Upper lobe of right lung (tissue), 1 donor: ENCODE measurements at regions not wholly inside any gene's neighbourhood (a gene's known extent, or its start where the extent isn't known, plus 50 kb on each side); places are given as distances from the start of the nearest gene placed in this dataset.
"Not testable (repeated sequence)": the region's sequence is repeated elsewhere in the genome, so short reads cannot be mapped to it uniquely, and the experiment has no call there.

ENCODE experiments used
- ATAC-seq: fragments of 200-7000 bp; cut with Tn5 transposase; one replicate; pipeline ENCODE4 v1.9.1; 2020; ENCODE audit warnings: mild to moderate bottlenecking, moderate library complexity
- DNase-seq: peaks from one replicate; pipeline ENCODE4 v3.0.0-alpha.2; 2020
- H3K27ac ChIP-seq: fragments of 200-600 bp; one replicate; pipeline ENCODE4 v1.8.0; 2022
- H3K27me3 ChIP-seq: fragments of 200-600 bp; one replicate; pipeline ENCODE4 v1.8.0; 2022; ENCODE audit warnings: mild to moderate bottlenecking
- H3K36me3 ChIP-seq: fragments of 200-600 bp; one replicate; pipeline ENCODE4 v1.8.0; 2022
- H3K4me1 ChIP-seq: fragments of 200-600 bp; one replicate; pipeline ENCODE4 v1.8.0; 2022
- H3K4me3 ChIP-seq: fragments of 200-600 bp; one replicate; pipeline ENCODE4 v1.8.0; 2022; ENCODE audit warnings: mild to moderate bottlenecking
- H3K9me3 ChIP-seq: fragments of 200-600 bp; one replicate; pipeline ENCODE4 v1.8.0; 2022
- intact Hi-C: fragments of 100-400 bp; cut with DNase I; formaldehyde crosslinking; loops from one replicate; pipeline ENCODE4 v1.11.0; 2022
- TF ChIP-seq, protein P1 (sequence below): fragments of 200-600 bp; IDR thresholded peaks from one replicate; pipeline ENCODE4 v1.8.0; 2022; ENCODE audit warnings: antibody characterized with exemption
- donor health status: DM: no; HTN: yes; CAD: no; lungs with severe emphysema.

DNA sequence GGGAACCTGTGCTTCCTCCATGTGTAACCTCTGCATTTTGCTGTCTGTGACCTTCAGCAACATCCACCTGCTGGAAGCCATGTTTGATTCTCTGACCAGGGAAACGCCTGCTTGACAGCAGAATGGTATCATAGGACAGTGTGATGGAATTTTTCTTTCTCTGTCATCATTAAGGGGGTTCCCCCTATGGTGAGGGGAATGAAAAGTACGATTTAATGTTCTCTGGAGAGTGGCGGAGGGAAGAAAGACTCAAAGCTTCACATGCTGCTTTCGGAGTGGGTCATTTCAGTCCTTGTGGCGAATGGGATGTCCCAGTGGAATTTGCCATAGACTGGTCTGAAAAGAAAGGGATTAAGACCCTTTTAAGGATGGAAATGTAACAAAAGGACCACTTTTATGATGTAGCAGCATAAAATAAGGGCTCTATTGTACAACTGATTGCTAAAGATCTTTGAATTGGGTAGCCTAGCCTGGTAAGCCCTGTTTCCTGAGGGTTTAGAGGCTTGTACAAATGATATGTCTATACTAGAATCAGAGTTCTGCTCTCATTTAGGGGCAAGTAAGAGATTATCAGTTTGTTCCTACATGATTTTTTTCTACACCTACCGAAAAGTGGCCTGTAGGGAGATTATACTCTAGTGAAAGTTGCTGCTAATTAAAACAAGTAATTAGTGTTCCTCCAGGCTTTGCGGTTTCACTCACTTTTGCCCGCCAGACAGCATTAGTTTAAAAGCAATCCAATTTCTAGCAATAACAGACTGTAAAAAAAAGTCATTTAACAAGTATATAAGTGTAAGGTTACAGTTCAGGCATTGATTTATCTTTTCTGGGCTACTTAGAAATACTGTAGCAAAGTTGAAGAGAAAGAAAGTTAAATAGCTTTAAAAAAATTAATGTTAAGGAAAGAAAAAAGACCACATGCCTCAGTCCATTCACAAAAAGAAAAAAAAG lies 904.5 kb downstream of the NR2F1-AS1 start:
- TF ChIP-seq, protein P1, sequence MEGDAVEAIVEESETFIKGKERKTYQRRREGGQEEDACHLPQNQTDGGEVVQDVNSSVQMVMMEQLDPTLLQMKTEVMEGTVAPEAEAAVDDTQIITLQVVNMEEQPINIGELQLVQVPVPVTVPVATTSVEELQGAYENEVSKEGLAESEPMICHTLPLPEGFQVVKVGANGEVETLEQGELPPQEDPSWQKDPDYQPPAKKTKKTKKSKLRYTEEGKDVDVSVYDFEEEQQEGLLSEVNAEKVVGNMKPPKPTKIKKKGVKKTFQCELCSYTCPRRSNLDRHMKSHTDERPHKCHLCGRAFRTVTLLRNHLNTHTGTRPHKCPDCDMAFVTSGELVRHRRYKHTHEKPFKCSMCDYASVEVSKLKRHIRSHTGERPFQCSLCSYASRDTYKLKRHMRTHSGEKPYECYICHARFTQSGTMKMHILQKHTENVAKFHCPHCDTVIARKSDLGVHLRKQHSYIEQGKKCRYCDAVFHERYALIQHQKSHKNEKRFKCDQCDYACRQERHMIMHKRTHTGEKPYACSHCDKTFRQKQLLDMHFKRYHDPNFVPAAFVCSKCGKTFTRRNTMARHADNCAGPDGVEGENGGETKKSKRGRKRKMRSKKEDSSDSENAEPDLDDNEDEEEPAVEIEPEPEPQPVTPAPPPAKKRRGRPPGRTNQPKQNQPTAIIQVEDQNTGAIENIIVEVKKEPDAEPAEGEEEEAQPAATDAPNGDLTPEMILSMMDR: no peak
- H3K4me1 ChIP-seq: no peaks in the 10 kb centered on the region
- no peaks in the 10 kb centered on the region for H3K27me3 ChIP-seq
- intact Hi-C loops: no loop called here
- no peaks in the 10 kb centered on the region for H3K36me3 ChIP-seq
- no peaks in the 10 kb centered on the region for H3K9me3 ChIP-seq
- H3K4me3 ChIP-seq: no peak overlapping the region
- no peak for ATAC-seq
- DNase-seq: no peak
- H3K27ac ChIP-seq: no peak overlapping the region

DNA sequence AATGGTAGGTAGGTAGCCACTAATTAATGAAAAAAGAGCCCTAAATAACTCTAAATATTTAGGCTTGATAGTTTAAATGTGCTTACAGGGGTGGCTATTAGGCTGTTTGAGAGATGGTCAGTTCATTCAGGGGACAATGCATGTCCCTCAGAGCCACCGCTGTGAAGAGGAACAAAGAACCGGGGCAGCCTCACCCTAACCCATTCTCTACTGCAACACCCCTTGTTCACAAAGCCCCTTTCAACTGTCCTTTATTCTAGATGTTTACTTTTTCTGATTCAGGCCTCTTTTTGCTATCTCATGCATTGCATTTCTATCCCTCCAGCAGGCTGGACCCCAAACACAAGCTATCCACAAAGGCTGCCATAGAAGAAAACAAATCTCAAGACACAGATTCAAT lies 906.7 kb downstream of the NR2F1-AS1 start:
- ATAC-seq (no peak), DNase-seq (no peak)
- Histone ChIP-seq H3K4me1 (no peaks in the 10 kb centered on the region), H3K9me3 (no peaks in the 10 kb centered on the region), H3K27ac (no peak overlapping the region), H3K4me3 (no peak overlapping the region), H3K27me3 (no peaks in the 10 kb centered on the region), H3K36me3 (no peaks in the 10 kb centered on the region)
- intact Hi-C loops: no loop called here
- TF ChIP-seq, protein P1: no peak

DNA sequence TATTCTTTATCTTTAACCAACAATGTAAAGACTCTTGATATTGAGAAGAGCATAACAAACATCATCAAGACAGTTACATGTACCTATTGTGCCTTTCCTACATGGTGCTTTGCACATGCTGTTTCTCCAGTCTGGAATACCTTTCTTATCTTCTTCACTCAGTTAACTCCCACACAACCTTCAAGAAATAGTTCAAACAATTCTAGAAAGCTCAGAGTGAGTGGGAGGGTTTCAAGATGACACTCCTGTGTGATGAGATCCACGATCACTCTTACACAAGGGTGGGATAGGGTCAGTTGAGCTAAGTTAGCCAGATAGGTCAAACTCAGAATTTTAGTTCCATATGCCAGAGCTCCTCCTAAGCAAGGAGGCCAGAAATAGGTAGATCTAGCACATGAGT lies 915.5 kb downstream of the NR2F1-AS1 start:
- intact Hi-C loops: no loop called here

DNA sequence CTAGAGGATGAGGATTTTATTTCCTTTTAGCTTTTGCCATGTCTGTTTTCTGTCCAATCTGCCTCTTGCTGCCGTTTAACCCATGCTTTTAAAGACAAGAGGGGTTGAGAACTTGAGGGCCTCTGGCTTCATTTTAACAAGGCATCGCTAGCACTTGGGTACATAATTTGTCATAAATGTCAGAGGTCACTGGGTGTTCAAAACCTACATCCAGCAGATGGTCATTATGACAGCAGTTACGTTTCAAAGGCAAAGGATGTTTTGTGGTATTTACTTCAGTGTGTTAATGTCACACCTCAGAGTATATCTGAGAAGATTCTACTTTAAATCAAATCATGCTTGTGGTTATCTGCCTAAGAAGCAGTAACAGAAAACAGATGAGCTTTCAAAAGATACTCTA lies 918.3 kb downstream of the NR2F1-AS1 start:
- intact Hi-C loops: no loop called here
- Histone ChIP-seq H3K27ac (no peak overlapping the region), H3K36me3 (no peaks in the 10 kb centered on the region), H3K4me1 (no peaks in the 10 kb centered on the region), H3K9me3 (no peaks in the 10 kb centered on the region), H3K4me3 (no peak overlapping the region), H3K27me3 (no peaks in the 10 kb centered on the region)
- TF ChIP-seq, protein P1: no peak
- DNase-seq: no peak
- ATAC-seq: no peak

More for the DNA sequence above, 915.5 kb downstream of the NR2F1-AS1 start:
- ATAC-seq (no peak), DNase-seq (no peak)
- no peaks in the 10 kb centered on the region for H3K4me1 ChIP-seq
- H3K27me3 ChIP-seq: no peaks in the 10 kb centered on the region
- H3K4me3 ChIP-seq: no peak overlapping the region
- no peaks in the 10 kb centered on the region for H3K36me3 ChIP-seq
- H3K9me3 ChIP-seq: no peaks in the 10 kb centered on the region
- no peak overlapping the region for H3K27ac ChIP-seq
- TF ChIP-seq, protein P1: no peak

DNA sequence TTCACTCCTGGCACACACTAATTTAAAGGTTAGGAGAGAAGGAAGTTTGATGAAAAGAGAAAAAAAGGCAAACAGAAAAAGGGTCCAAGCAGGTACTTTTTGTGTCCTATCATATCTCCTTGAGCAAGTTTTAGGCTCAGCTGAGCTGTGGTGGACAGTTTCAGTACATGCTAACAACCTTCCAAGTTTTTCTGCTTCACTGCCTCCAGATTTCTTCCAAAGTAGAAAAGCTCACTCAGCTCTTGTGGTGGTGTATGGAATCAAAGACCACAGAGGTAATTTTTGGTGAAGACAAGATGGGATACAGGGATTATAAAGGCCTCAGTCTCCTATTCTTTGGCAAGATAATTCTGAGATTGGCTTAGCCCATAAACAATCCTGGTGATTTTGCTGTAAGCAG lies 921.8 kb downstream of the NR2F1-AS1 start:
- Histone ChIP-seq H3K27ac (no peak overlapping the region), H3K27me3 (no peaks in the 10 kb centered on the region), H3K4me3 (no peak overlapping the region), H3K9me3 (no peaks in the 10 kb centered on the region), H3K4me1 (no peaks in the 10 kb centered on the region), H3K36me3 (no peaks in the 10 kb centered on the region)
- DNase-seq (no peak), ATAC-seq (no peak)
- TF ChIP-seq, protein P1: no peak
- intact Hi-C loops: no loop called here

DNA sequence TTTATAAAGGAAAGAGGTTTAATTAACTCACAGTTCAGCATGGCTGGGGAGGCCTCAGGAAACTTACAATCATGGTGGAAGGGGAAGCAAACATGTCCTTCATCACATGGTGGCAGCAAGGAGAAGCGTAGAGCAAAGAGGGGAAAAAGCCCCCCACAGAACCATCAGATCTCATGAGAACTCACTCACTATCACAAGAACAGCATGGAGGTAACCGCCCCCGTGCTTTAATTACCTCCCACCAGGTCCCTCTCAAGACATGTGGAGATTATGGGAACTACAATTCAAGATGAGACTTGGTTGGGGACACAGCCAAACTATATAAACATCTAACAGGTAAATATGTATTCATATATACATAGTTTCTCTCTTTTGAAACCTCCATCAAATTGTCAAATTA lies 926.4 kb downstream of the NR2F1-AS1 start:
- H3K4me3 ChIP-seq, DNase-seq, intact Hi-C loops, H3K27ac ChIP-seq, H3K36me3 ChIP-seq, ATAC-seq, H3K9me3 ChIP-seq, H3K27me3 ChIP-seq, H3K4me1 ChIP-seq: not testable (repeated sequence)
